ENCODE measurements at regions not wholly inside any gene's neighbourhood (a gene's known extent, or its start where the extent isn't known, plus 50 kb on each side); places are given as distances from the start of the nearest gene placed in this dataset.

- no peak for TF ChIP-seq ZNF462 (CRISPR knock-in tag; IDR thresholded peaks at IDR 0.05)
- no peak for TF ChIP-seq STAT1 (IDR thresholded peaks at IDR 0.05; ENCODE audit: unreplicated experiment)
These were observed 95.0 kb upstream of the SOX3 start (continued) for GRCh38 chrX:140599851-140600250.

GRCh38 chrX:140589657-140590056 is 84.8 kb upstream of the SOX3 start:
- Mint-ChIP-seq H3K27ac (no peak overlapping the region), H3K4me3 (no peak overlapping the region), H3K9me3 (no peaks in the 10 kb centered on the region), H3K27me3 (ENCODE audit: insufficient read depth, low read depth, poor library complexity) (no peaks in the 10 kb centered on the region), H3K4me1 (no peaks in the 10 kb centered on the region), H3K36me3 (ENCODE audit: low read depth) (no peaks in the 10 kb centered on the region)
- no peak overlapping the region for H3K4me3 ChIP-seq
- TF ChIP-seq STAT1 (IDR thresholded peaks at IDR 0.05; ENCODE audit: unreplicated experiment) = no peak
- no peak for TF ChIP-seq POLR2AphosphoS5 (IDR thresholded peaks at IDR 0.05; ENCODE audit: low read depth)
- TF ChIP-seq JUNB (IDR thresholded peaks at IDR 0.05; ENCODE audit: unreplicated experiment) = no peak
- TF ChIP-seq NANOG (IDR thresholded peaks at IDR 0.05; ENCODE audit: borderline replicate concordance) = no peak
- no peak for TF ChIP-seq CREB1 (CRISPR knock-in tag; IDR thresholded peaks at IDR 0.05; ENCODE audit: low read depth)
- no peak for TF ChIP-seq REST (IDR thresholded peaks at IDR 0.05; ENCODE audit: unreplicated experiment)
- TF ChIP-seq EZH2 (IDR thresholded peaks at IDR 0.05; ENCODE audit: low read depth, unreplicated experiment) = no peak
- TF ChIP-seq ZNF331 (CRISPR knock-in tag; IDR thresholded peaks at IDR 0.05; ENCODE audit: low read depth) = no peak
- no peak for TF ChIP-seq ETS1 (IDR thresholded peaks at IDR 0.05)
- H3K9me2 ChIP-seq (ENCODE audit: insufficient read depth) = no peaks in the 10 kb centered on the region
- no peaks in the 10 kb centered on the region for H4K20me1 ChIP-seq (replicated peaks; ENCODE audit: insufficient read depth)
- H3K4me2 ChIP-seq = no peak overlapping the region
- H3K36me3 ChIP-seq (ENCODE audit: insufficient read depth) = no peaks in the 10 kb centered on the region
- DNase-seq (ENCODE audit: low spot score) = no peak
- H2AFZ ChIP-seq = no peak overlapping the region
- no peak for ATAC-seq
- no peaks in the 10 kb centered on the region for H3K27me3 ChIP-seq (ENCODE audit: insufficient read depth)
- no peak overlapping the region for H3K27ac ChIP-seq (ENCODE audit: low read depth)
- no peaks in the 10 kb centered on the region for H3K4me1 ChIP-seq (ENCODE audit: insufficient read depth)
- no peaks in the 10 kb centered on the region for H3K79me2 ChIP-seq (replicated peaks; ENCODE audit: insufficient read depth)
- no peaks in the 10 kb centered on the region for H3F3A ChIP-seq (replicated peaks; ENCODE audit: low read depth)
